ENCODE measurements at regions not wholly inside any gene's neighbourhood (a gene's known extent, or its start where the extent isn't known, plus 50 kb on each side); places are given as distances from the start of the nearest gene placed in this dataset.

GRCh38 chr9:106693558-106693957, 169.4 kb upstream of the ZNF462 start:
- TF ChIP-seq POLR2A (IDR thresholded peaks at IDR 0.05; ENCODE audit: low read length) (no peak), GATA1 (IDR thresholded peaks at IDR 0.05; ENCODE audit: low read depth, low read length) (no peak)
